ENCODE measurements at regions not wholly inside any gene's neighbourhood (a gene's known extent, or its start where the extent isn't known, plus 50 kb on each side); places are given as distances from the start of the nearest gene placed in this dataset.

DNA sequence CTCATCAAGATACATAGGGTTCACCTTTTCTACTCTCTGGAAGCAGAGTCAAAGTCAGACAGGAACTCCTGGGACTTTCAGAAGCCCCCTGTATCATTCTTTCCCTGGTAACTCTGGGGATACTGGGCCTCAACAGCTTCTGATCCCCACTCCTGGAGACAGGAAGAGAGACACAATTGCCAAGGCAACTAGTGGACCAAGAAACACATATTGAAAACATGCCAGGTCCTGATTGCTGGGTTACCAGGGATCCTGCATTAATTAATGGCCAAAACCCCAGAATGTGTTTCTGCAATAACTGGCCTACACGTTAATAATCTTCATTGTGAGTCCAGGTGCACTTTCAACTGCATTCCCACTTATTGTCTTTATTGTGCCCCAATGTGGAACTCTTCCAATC lies 260.8 kb upstream of the POU2AF2 start:
- H3K79me2 ChIP-seq (ENCODE audit: low read depth), result no peaks in the 10 kb centered on the region
- TF ChIP-seq EZH2 (IDR thresholded peaks at IDR 0.05) (no peak), EZH2phosphoT487 (IDR thresholded peaks at IDR 0.05) (no peak)
- TF ChIP-seq, protein P1, sequence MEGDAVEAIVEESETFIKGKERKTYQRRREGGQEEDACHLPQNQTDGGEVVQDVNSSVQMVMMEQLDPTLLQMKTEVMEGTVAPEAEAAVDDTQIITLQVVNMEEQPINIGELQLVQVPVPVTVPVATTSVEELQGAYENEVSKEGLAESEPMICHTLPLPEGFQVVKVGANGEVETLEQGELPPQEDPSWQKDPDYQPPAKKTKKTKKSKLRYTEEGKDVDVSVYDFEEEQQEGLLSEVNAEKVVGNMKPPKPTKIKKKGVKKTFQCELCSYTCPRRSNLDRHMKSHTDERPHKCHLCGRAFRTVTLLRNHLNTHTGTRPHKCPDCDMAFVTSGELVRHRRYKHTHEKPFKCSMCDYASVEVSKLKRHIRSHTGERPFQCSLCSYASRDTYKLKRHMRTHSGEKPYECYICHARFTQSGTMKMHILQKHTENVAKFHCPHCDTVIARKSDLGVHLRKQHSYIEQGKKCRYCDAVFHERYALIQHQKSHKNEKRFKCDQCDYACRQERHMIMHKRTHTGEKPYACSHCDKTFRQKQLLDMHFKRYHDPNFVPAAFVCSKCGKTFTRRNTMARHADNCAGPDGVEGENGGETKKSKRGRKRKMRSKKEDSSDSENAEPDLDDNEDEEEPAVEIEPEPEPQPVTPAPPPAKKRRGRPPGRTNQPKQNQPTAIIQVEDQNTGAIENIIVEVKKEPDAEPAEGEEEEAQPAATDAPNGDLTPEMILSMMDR (IDR thresholded peaks at IDR 0.05), result no peak
- H3F3A ChIP-seq (ENCODE audit: low read depth), result no peaks in the 10 kb centered on the region
- H3K9me3 Mint-ChIP-seq, result no peaks in the 10 kb centered on the region
- no peaks in the 10 kb centered on the region for H3K27me3 Mint-ChIP-seq (ENCODE audit: insufficient read depth, low read depth)
- H3K4me2 ChIP-seq, result no peak overlapping the region
- peaks cover 8% of the 10 kb centered on the region for H3K4me1 Mint-ChIP-seq
- no peak overlapping the region for H3K4me3 ChIP-seq
- no peak overlapping the region for H3K27ac Mint-ChIP-seq
- H3K4me1 ChIP-seq, result no peaks in the 10 kb centered on the region
- H3K36me3 ChIP-seq, result no peaks in the 10 kb centered on the region
- no peak overlapping the region for H3K9ac ChIP-seq
- no peak overlapping the region for H3K4me3 Mint-ChIP-seq
- H3K36me3 Mint-ChIP-seq, result no peaks in the 10 kb centered on the region
- no peak overlapping the region for H2AFZ ChIP-seq (replicated peaks)
- no peak for DNase-seq (ENCODE audit: low spot score)
- no peaks in the 10 kb centered on the region for H3K27me3 ChIP-seq
- no peaks in the 10 kb centered on the region for H4K20me1 ChIP-seq (ENCODE audit: low read depth)
- no peaks in the 10 kb centered on the region for H3K9me3 ChIP-seq (ENCODE audit: low read depth)
- no peak overlapping the region for H3K27ac ChIP-seq

DNA sequence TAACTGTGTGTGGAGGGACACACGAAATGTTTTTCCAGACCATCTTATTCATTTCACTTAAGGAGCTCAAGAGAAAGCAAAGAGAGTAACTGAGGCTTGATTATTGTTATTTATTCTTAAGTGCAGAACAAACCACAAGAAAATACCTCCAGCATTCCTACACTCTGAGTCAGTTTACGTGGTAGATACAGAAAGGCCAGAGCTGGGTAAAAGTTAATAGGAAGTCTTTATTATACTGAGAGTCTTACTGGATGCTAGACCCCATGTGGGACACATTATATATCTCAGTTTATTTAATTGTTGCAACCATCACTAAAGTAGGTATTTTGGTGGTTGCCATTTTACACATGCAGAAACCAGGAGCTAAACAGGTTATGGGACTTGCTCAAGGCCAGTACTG lies 261.4 kb upstream of the POU2AF2 start:
- no peaks in the 10 kb centered on the region for H3K9me3 ChIP-seq (ENCODE audit: low read depth)
- H3F3A ChIP-seq (ENCODE audit: low read depth), result no peaks in the 10 kb centered on the region
- H3K4me1 Mint-ChIP-seq, result peaks cover 8% of the 10 kb centered on the region
- TF ChIP-seq EZH2 (IDR thresholded peaks at IDR 0.05) (no peak), EZH2phosphoT487 (IDR thresholded peaks at IDR 0.05) (no peak)
- TF ChIP-seq, protein P1 (IDR thresholded peaks at IDR 0.05), result no peak
- H3K4me3 ChIP-seq, result no peak overlapping the region
- H4K20me1 ChIP-seq (ENCODE audit: low read depth), result no peaks in the 10 kb centered on the region
- no peak overlapping the region for H3K4me3 Mint-ChIP-seq
- H3K27ac ChIP-seq, result no peak overlapping the region
- peaks cover 3% of the 10 kb centered on the region for H3K9me3 Mint-ChIP-seq
- H3K4me1 ChIP-seq, result no peaks in the 10 kb centered on the region
- no peaks in the 10 kb centered on the region for H3K36me3 ChIP-seq
- DNase-seq (ENCODE audit: low spot score), result no peak
- H3K27ac Mint-ChIP-seq, result no peak overlapping the region
- no peaks in the 10 kb centered on the region for H3K79me2 ChIP-seq (ENCODE audit: low read depth)
- H3K27me3 ChIP-seq, result no peaks in the 10 kb centered on the region
- H3K27me3 Mint-ChIP-seq (ENCODE audit: insufficient read depth, low read depth), result no peaks in the 10 kb centered on the region
- H3K9ac ChIP-seq, result no peak overlapping the region
- no peak overlapping the region for H2AFZ ChIP-seq (replicated peaks)
- H3K4me2 ChIP-seq, result no peak overlapping the region
- H3K36me3 Mint-ChIP-seq, result no peaks in the 10 kb centered on the region

DNA sequence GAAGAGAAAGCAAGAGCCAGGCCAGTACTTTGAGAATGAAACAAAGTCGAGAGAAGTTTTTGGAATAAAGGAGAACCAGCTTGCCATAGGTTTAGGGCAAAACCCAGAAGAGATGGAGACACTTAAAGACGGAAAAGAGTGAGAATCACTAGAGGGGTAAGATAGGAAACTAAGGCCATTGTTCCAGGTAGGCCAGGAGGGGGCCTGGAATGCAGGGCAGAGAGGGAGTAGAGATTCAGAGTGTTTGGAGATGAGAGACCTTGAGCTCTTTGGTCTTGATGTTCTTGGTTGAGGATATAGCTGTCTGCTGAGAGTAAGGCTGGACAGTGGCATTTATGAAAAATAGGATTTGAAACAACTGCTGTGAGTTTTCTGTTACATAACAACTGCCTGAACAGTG lies 263.3 kb upstream of the POU2AF2 start:
- peaks cover 3% of the 10 kb centered on the region for H3K27me3 Mint-ChIP-seq (ENCODE audit: insufficient read depth, low read depth)
- no peaks in the 10 kb centered on the region for H3K27me3 ChIP-seq
- H3K4me1 ChIP-seq, result no peaks in the 10 kb centered on the region
- H3K27ac Mint-ChIP-seq, result no peak overlapping the region
- no peak overlapping the region for H3K9ac ChIP-seq
- H3K4me2 ChIP-seq, result no peak overlapping the region
- peaks cover 8% of the 10 kb centered on the region for H3K4me1 Mint-ChIP-seq
- H4K20me1 ChIP-seq (ENCODE audit: low read depth), result no peaks in the 10 kb centered on the region
- H3K9me3 Mint-ChIP-seq, result peaks cover 3% of the 10 kb centered on the region
- no peak for DNase-seq (ENCODE audit: low spot score)
- no peaks in the 10 kb centered on the region for H3K79me2 ChIP-seq (ENCODE audit: low read depth)
- H3K36me3 ChIP-seq, result no peaks in the 10 kb centered on the region
- H3K36me3 Mint-ChIP-seq, result no peaks in the 10 kb centered on the region
- no peak for TF ChIP-seq EZH2phosphoT487 (IDR thresholded peaks at IDR 0.05)
- no peak for TF ChIP-seq EZH2 (IDR thresholded peaks at IDR 0.05)
- TF ChIP-seq, protein P1 (IDR thresholded peaks at IDR 0.05), result no peak
- no peak overlapping the region for H2AFZ ChIP-seq (replicated peaks)
- no peaks in the 10 kb centered on the region for H3F3A ChIP-seq (ENCODE audit: low read depth)
- H3K4me3 Mint-ChIP-seq, result no peak overlapping the region
- no peak overlapping the region for H3K27ac ChIP-seq
- no peaks in the 10 kb centered on the region for H3K9me3 ChIP-seq (ENCODE audit: low read depth)
- H3K4me3 ChIP-seq, result no peak overlapping the region
